ENCODE measurements at regions not wholly inside any gene's neighbourhood (a gene's known extent, or its start where the extent isn't known, plus 50 kb on each side); places are given as distances from the start of the nearest gene placed in this dataset.

- intact Hi-C loops (cut with DNase I): no loop called here
- no peaks in the 10 kb centered on the region for H3K4me1 ChIP-seq
- H3K27me3 ChIP-seq: no peaks in the 10 kb centered on the region
- no peaks in the 10 kb centered on the region for H3K9me3 ChIP-seq
- no peaks in the 10 kb centered on the region for H3K36me3 ChIP-seq
- TF ChIP-seq CTCF (IDR thresholded peaks at IDR 0.05): no peak
- no peak for TF ChIP-seq POLR2A (IDR thresholded peaks at IDR 0.05)
- TF ChIP-seq POLR2AphosphoS5 (IDR thresholded peaks at IDR 0.05; ENCODE audit: insufficient read depth in 1 of 2, low read depth in 1 of 2): no peak
- H3K4me3 ChIP-seq: no peak overlapping the region
- no peak for DNase-seq (ENCODE audit: extremely low spot score in 2 of 2)
- H3K27ac ChIP-seq: no peak overlapping the region
Observed at GRCh38 chr10:120188950-120189349, 268.1 kb upstream of the PLPP4 start.

GRCh38 chr10:120195984-120196712 is 260.9 kb upstream of the PLPP4 start:
- H3K9me3 ChIP-seq: no peaks in the 10 kb centered on the region
- no peak overlapping the region for H3K4me3 ChIP-seq
- no peaks in the 10 kb centered on the region for H3K36me3 ChIP-seq
- no peak overlapping the region for H3K27ac ChIP-seq
- DNase-seq (ENCODE audit: extremely low spot score in 2 of 2): no peak
- intact Hi-C loops (cut with DNase I): no loop called here
- TF ChIP-seq POLR2A (IDR thresholded peaks at IDR 0.05) (no peak), CTCF (IDR thresholded peaks at IDR 0.05) (no peak), POLR2AphosphoS5 (IDR thresholded peaks at IDR 0.05; ENCODE audit: insufficient read depth in 1 of 2, low read depth in 1 of 2) (no peak)
- no peaks in the 10 kb centered on the region for H3K4me1 ChIP-seq
- H3K27me3 ChIP-seq: no peaks in the 10 kb centered on the region

DNA sequence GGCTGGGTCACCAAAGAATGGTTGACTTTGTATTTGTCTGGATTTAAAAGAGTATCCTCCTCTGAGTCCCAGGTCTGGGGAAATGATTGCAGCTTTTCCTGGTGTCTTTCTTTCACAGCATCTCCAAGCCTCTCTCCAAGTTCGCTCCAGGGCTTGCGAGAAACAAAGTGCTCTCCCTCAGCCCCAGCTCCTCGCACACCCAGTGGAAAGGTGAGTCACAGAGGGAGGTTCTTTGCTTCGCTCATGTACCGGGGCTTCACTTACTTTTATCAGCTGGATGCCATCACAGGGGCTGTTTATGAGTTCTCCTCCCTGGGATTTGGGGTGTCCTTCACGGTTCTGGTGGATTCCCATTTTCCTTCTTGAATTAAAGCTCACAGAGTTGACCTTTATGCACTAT is 252.2 kb upstream of the PLPP4 start:
- DNase-seq (ENCODE audit: extremely low spot score in 2 of 2): no peak
- Histone ChIP-seq H3K27ac (no peak overlapping the region), H3K27me3 (no peaks in the 10 kb centered on the region), H3K9me3 (no peaks in the 10 kb centered on the region), H3K4me3 (no peak overlapping the region), H3K4me1 (peaks cover 5% of the 10 kb centered on the region), H3K36me3 (no peaks in the 10 kb centered on the region)
- intact Hi-C loops (cut with DNase I): no loop called here
- no peak for TF ChIP-seq CTCF (IDR thresholded peaks at IDR 0.05)
- no peak for TF ChIP-seq POLR2AphosphoS5 (IDR thresholded peaks at IDR 0.05; ENCODE audit: insufficient read depth in 1 of 2, low read depth in 1 of 2)
- TF ChIP-seq POLR2A (IDR thresholded peaks at IDR 0.05): no peak

GRCh38 chr10:120205368-120206018 is 251.5 kb upstream of the PLPP4 start:
- Histone ChIP-seq H3K9me3 (no peaks in the 10 kb centered on the region), H3K27ac (no peak overlapping the region), H3K27me3 (no peaks in the 10 kb centered on the region), H3K36me3 (no peaks in the 10 kb centered on the region), H3K4me3 (no peak overlapping the region), H3K4me1 (peaks cover 5% of the 10 kb centered on the region)
- TF ChIP-seq POLR2AphosphoS5 (IDR thresholded peaks at IDR 0.05; ENCODE audit: insufficient read depth in 1 of 2, low read depth in 1 of 2): no peak
- no peak for TF ChIP-seq POLR2A (IDR thresholded peaks at IDR 0.05)
- no peak for TF ChIP-seq CTCF (IDR thresholded peaks at IDR 0.05)
- intact Hi-C loops (cut with DNase I): no loop called here
- no peak for DNase-seq (ENCODE audit: extremely low spot score in 2 of 2)

GRCh38 chr10:120208488-120208887 is 248.5 kb upstream of the PLPP4 start:
- peaks cover 5% of the 10 kb centered on the region for H3K4me1 ChIP-seq
- no peaks in the 10 kb centered on the region for H3K36me3 ChIP-seq
- H3K27me3 ChIP-seq: no peaks in the 10 kb centered on the region
- H3K4me3 ChIP-seq: no peak overlapping the region
- no peak for DNase-seq (ENCODE audit: extremely low spot score in 2 of 2)
- TF ChIP-seq CTCF (IDR thresholded peaks at IDR 0.05) (no peak), POLR2AphosphoS5 (IDR thresholded peaks at IDR 0.05; ENCODE audit: insufficient read depth in 1 of 2, low read depth in 1 of 2) (no peak), POLR2A (IDR thresholded peaks at IDR 0.05) (no peak)
- intact Hi-C loops (cut with DNase I): no loop called here
- H3K9me3 ChIP-seq: no peaks in the 10 kb centered on the region
- H3K27ac ChIP-seq: no peak overlapping the region
